Astrocyte of the spinal cord (primary cell): ENCODE measurements at regions not wholly inside any gene's neighbourhood (a gene's known extent, or its start where the extent isn't known, plus 50 kb on each side); places are given as distances from the start of the nearest gene placed in this dataset.
"Not testable (repeated sequence)": the region's sequence is repeated elsewhere in the genome, so short reads cannot be mapped to it uniquely, and the experiment has no call there.

Experiments
- DNase-seq: peaks from one replicate; pipeline ENCODE4 v3.0.0; 2011; ENCODE audit warnings: low read depth, low spot score
- H3K4me3 ChIP-seq: 2 replicates; pipeline ENCODE4 v1.5.1; 2011; ENCODE audit warnings: low read depth, mild to moderate bottlenecking, low read length, moderate library complexity
- CTCF ChIP-seq: IDR thresholded peaks from 2 replicates; pipeline ENCODE4 v1.5.1; 2012; ENCODE audit warnings: low read depth, mild to moderate bottlenecking, low read length, inconsistent platforms
- in situ Hi-C: cut with HindIII; loops from 2 replicates; pipeline ENCODE4 v1.10.0; 2017; ENCODE audit warnings: low sequenced_read_pairs

DNA sequence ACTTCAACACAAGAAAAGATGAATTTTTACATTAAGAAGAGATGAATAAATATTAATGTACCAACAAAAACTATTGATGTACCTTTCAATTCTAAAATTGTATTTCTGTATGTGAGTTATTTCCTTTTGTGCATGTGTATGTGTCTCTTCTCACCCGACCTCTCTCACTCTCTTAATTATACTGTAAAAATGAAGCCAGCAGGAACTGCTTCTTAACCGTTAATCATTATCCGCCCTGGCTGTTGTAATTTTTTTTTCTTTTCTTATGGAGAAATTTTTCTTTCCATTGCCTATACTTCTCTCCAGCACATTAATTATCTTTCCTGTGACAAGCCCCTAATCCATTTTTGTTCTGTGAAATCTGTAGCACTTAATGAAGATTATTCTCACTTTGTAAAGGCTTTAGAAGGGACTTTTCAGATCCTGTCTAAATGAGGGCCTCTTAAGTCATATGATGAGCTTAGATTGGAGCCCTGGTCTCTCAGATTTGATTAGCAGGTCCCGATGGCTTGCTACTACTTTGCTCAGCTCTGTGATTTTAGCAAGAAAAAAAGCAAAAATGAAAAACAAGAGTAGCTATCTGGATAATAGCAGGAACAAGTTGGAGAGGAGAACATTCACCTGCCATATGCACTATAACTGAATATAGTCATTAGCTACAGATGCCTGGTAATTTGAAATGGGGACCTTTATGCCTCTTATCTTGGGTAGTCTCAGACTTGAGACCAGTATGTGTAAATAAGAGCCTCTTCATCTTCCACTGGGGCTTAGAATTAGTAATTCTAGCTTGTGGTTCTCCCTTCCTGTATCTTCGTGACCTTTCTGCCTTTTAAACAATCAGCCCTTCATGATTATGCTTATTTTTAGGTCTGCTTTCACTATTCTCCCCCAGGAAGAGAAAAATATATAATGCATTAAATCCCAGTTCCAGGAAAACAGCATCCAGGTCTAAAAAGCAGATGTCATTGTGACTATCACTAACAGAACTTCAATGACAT is 80.0 kb upstream of the COL1A2 start:
- in situ Hi-C loops = no loop called here
- H3K4me3 ChIP-seq = no peak overlapping the region
- DNase-seq = no peak
- TF ChIP-seq CTCF = no peak

DNA sequence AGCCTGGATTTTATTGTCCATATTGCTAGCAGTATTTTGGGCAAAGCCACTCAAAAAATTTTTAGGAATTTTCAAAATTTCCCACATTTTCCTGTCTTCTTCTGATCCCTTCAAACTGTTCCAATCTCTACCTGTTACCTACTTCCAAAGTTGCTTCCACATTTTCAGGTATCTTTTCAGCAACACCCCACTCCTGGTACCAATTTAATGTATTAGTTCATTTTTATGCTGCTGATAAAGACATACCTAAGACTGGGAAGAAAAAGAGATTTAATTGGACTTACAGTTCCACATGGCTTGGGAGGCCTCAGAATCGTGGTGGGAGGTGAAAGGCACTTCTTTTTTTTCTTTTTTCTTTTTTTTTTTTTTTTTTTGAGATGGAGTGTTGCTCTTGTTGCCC is 73.6 kb upstream of the COL1A2 start:
- H3K4me3 ChIP-seq, DNase-seq, in situ Hi-C loops: not testable (repeated sequence)

DNA sequence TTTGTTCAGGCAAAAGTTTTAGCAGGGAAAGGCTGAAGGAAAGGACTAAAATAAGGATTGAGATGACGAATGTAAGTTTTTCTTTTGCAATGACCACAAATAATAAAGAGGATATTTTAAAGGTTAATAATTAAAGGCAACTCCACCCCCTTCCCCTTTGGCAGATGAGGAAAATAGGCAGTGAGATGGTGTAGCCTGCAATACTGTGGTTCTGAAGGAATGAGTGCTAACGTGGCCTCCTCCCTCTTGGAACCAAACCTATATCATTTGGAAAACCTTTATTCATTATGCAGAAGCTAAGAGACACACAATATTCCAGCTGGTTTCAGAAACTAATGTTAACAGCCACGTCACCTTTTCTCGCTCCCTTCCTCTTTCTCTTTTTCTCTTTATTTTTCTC is 70.9 kb upstream of the COL1A2 start:
- TF ChIP-seq CTCF = no peak
- in situ Hi-C loops = no loop called here
- DNase-seq = no peak
- H3K4me3 ChIP-seq = no peak overlapping the region

GRCh38 chr7:94324380-94325121 is 70.1 kb upstream of the COL1A2 start:
- no peak overlapping the region for H3K4me3 ChIP-seq
- no peak for TF ChIP-seq CTCF
- DNase-seq = peak; percentile 64
- in situ Hi-C loops = no loop called here

GRCh38 chr7:94325122-94325475 is 69.6 kb upstream of the COL1A2 start:
- no peak for DNase-seq
- TF ChIP-seq CTCF = no peak
- in situ Hi-C loops = no loop called here
- H3K4me3 ChIP-seq = no peak overlapping the region

DNA sequence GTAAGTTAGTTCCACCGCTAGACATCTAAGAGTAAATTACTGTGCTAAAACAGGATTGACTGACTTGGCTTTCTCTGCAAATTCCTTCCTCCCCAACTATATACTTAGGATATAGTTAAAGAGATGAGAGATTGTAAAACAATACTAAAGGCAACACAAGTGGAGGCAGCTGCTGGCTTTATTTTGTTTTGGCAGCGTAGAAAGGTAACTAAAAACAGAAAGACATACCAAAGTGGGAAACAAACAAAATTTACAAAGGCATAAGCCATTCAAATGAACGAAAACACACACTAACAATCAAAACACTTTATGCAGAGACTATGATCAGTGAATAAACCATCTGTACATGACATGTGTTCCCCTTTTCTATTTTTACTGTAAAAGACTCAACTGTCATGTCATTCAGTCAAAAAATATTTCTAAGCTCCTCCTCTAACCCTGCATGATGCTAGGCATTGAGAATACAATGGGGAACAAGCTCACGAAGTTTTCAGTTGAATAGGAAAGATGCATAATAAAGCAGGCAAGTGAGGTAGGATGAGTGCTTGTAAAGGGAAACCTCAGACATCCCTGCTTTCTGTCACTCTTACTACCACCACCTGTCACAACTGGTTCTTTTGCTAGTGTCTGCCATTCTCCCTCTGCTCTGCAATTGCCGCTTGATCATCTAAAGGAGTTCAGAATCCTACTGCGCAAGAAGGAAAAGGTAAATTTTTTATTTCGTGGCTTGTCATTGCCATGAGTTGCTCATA is 64.2 kb upstream of the COL1A2 start:
- no peak for TF ChIP-seq CTCF
- DNase-seq = no peak
- H3K4me3 ChIP-seq = no peak overlapping the region
- in situ Hi-C loops = no loop called here

DNA sequence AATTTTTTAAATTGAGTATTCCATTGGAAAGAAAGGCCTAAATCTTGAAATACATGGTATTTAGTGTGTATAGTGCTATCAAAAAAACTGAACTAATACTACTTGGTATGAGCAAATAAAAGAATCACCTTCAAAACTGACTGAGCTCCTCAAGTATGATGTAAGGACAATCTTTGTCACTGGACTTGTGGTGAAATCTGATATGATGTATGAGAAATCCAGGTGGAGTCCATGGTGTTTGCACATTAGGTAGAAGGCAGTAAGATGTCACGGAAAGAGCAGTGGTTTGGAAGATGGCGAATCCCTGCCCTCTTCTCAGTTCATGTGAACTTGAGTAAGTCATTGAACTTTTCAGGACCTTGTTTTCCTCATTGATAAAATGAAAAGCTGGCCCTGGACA is 62.1 kb upstream of the COL1A2 start:
- TF ChIP-seq CTCF = no peak
- in situ Hi-C loops = no loop called here
- DNase-seq = no peak
- no peak overlapping the region for H3K4me3 ChIP-seq
